ENCODE measurements at regions not wholly inside any gene's neighbourhood (a gene's known extent, or its start where the extent isn't known, plus 50 kb on each side); places are given as distances from the start of the nearest gene placed in this dataset.

- no peaks in the 10 kb centered on the region for H3K27me3 ChIP-seq (replicated peaks in 1 of 4; ENCODE audit: control extremely low read depth in 1 of 4, control insufficient read depth in 3 of 4, insufficient read depth in 4 of 4, low read length in 3 of 4)
- no peaks in the 10 kb centered on the region for H3K36me3 ChIP-seq (replicated peaks in 1 of 2; ENCODE audit: control extremely low read depth in 1 of 2, control insufficient read depth in 1 of 2, extremely low read depth in 1 of 2, insufficient read depth in 2 of 2, low read length in 1 of 2)
- POLR2A ChIA-PET, result no interaction called here
- H3K4me2 ChIP-seq (replicated peaks; ENCODE audit: low read depth, low read length, poor library complexity, severe bottlenecking), result no peak overlapping the region
- H3K27ac ChIP-seq (ENCODE audit: low read length in 2 of 2), result no peak overlapping the region
- H3K4me3 Mint-ChIP-seq, result no peak overlapping the region
- H3K79me2 ChIP-seq (ENCODE audit: control insufficient read depth, insufficient read depth, low read length), result no peaks in the 10 kb centered on the region
- DNase-seq, result no peak
- H3K9me3 ChIP-seq (ENCODE audit: control extremely low read depth in 1 of 3, control insufficient read depth in 2 of 3, insufficient read depth in 1 of 3, low read length in 2 of 3), result no peaks in the 10 kb centered on the region
- no peak overlapping the region for H2AFZ ChIP-seq (ENCODE audit: insufficient read depth, low read depth, low read length, poor library complexity, severe bottlenecking)
- no peak overlapping the region for H3K9ac ChIP-seq (ENCODE audit: low read length)
- 96% methylated on average over 6 of the region's 8 CpGs for WGBS (ENCODE audit: insufficient coverage)
- H4K20me1 ChIP-seq (ENCODE audit: control insufficient read depth, insufficient read depth, low read length, poor library complexity, severe bottlenecking), result no peaks in the 10 kb centered on the region
- no peak overlapping the region for H3K27ac Mint-ChIP-seq
- H3K9me3 Mint-ChIP-seq (ENCODE audit: insufficient read depth), result no peaks in the 10 kb centered on the region
- no peak for ATAC-seq (ENCODE audit: low read depth)
- no peaks in the 10 kb centered on the region for H3K27me3 Mint-ChIP-seq
- CTCF ChIA-PET, result no interaction called here
- no peaks in the 10 kb centered on the region for H3K4me1 ChIP-seq (ENCODE audit: control insufficient read depth in 2 of 2, insufficient read depth in 2 of 2, low read length in 2 of 2)
- H3K4me1 Mint-ChIP-seq, result no peaks in the 10 kb centered on the region
- no peak overlapping the region for H3K4me3 ChIP-seq (ENCODE audit: control extremely low read depth in 1 of 5, extremely low read depth in 1 of 5, insufficient read depth in 1 of 5, low read depth in 2 of 5, low read length in 4 of 5)
- intact Hi-C loops (cut with micrococcal nuclease), result no loop called here
- TF ChIP-seq EZH2 (IDR thresholded peaks at IDR 0.05; ENCODE audit: borderline replicate concordance, insufficient read depth, low read depth, low read length, poor library complexity, severe bottlenecking) (no peak), CTCF (IDR thresholded peaks at IDR 0.05) (no peak)
These were observed 169.9 kb downstream of the KTN1 start for GRCh38 chr14:55749946-55750345.

- 94% methylated on average over 6 of the region's 7 CpGs for WGBS (ENCODE audit: insufficient coverage)
These were observed 172.8 kb downstream of the KTN1 start for GRCh38 chr14:55752580-55753390.

More at GRCh38 chr14:55752580-55753390, 172.8 kb downstream of the KTN1 start:
- DNase-seq (no peak), ATAC-seq (ENCODE audit: low read depth) (no peak)
- intact Hi-C loops (cut with micrococcal nuclease), result no loop called here
- no peaks in the 10 kb centered on the region for H3K79me2 ChIP-seq (ENCODE audit: control insufficient read depth, insufficient read depth, low read length)
- Mint-ChIP-seq H3K4me1 (no peaks in the 10 kb centered on the region), H3K9me3 (ENCODE audit: insufficient read depth) (no peaks in the 10 kb centered on the region), H3K4me3 (no peak overlapping the region), H3K27me3 (no peaks in the 10 kb centered on the region), H3K27ac (no peak overlapping the region)
- no peaks in the 10 kb centered on the region for H3K4me1 ChIP-seq (ENCODE audit: control insufficient read depth in 2 of 2, insufficient read depth in 2 of 2, low read length in 2 of 2)
- no peaks in the 10 kb centered on the region for H3K36me3 ChIP-seq (replicated peaks in 1 of 2; ENCODE audit: control extremely low read depth in 1 of 2, control insufficient read depth in 1 of 2, extremely low read depth in 1 of 2, insufficient read depth in 2 of 2, low read length in 1 of 2)
- H4K20me1 ChIP-seq (ENCODE audit: control insufficient read depth, insufficient read depth, low read length, poor library complexity, severe bottlenecking), result no peaks in the 10 kb centered on the region
- POLR2A ChIA-PET, result no interaction called here
- TF ChIP-seq EZH2 (IDR thresholded peaks at IDR 0.05; ENCODE audit: borderline replicate concordance, insufficient read depth, low read depth, low read length, poor library complexity, severe bottlenecking) (no peak), CTCF (IDR thresholded peaks at IDR 0.05) (no peak)
- no peaks in the 10 kb centered on the region for H3K27me3 ChIP-seq (replicated peaks in 1 of 4; ENCODE audit: control extremely low read depth in 1 of 4, control insufficient read depth in 3 of 4, insufficient read depth in 4 of 4, low read length in 3 of 4)
- no peak overlapping the region for H3K4me2 ChIP-seq (replicated peaks; ENCODE audit: low read depth, low read length, poor library complexity, severe bottlenecking)
- H3K4me3 ChIP-seq (ENCODE audit: control extremely low read depth in 1 of 5, extremely low read depth in 1 of 5, insufficient read depth in 1 of 5, low read depth in 2 of 5, low read length in 4 of 5), result no peak overlapping the region
- no peaks in the 10 kb centered on the region for H3K9me3 ChIP-seq (ENCODE audit: control extremely low read depth in 1 of 3, control insufficient read depth in 2 of 3, insufficient read depth in 1 of 3, low read length in 2 of 3)
- no peak overlapping the region for H3K9ac ChIP-seq (ENCODE audit: low read length)
- H2AFZ ChIP-seq (ENCODE audit: insufficient read depth, low read depth, low read length, poor library complexity, severe bottlenecking), result no peak overlapping the region
- no peak overlapping the region for H3K27ac ChIP-seq (ENCODE audit: low read length in 2 of 2)
- CTCF ChIA-PET, result no interaction called here

Measured in B cell (primary cell).